ENCODE measurements at regions not wholly inside any gene's neighbourhood (a gene's known extent, or its start where the extent isn't known, plus 50 kb on each side); places are given as distances from the start of the nearest gene placed in this dataset.

DNA sequence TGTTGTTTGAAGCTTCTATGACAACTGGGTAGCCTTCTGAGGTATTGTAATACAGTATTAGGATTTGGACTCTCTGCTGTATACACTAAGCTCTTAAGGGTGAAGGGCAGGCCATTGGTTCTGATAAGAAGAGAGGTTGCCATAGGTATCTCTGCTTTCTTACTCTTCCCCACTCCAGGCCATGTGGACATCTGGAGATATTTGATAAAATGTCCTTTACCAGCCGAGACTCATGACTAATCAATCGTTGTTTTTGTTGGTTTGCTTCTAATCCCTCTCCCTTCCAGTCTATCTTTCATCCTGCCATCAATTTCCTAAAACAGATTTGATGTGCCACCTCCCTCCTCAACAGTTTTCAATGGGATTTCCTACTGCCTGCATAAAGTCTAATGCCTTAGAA is 64.6 kb upstream of the WDR26 start:
- TF ChIP-seq, protein P1, sequence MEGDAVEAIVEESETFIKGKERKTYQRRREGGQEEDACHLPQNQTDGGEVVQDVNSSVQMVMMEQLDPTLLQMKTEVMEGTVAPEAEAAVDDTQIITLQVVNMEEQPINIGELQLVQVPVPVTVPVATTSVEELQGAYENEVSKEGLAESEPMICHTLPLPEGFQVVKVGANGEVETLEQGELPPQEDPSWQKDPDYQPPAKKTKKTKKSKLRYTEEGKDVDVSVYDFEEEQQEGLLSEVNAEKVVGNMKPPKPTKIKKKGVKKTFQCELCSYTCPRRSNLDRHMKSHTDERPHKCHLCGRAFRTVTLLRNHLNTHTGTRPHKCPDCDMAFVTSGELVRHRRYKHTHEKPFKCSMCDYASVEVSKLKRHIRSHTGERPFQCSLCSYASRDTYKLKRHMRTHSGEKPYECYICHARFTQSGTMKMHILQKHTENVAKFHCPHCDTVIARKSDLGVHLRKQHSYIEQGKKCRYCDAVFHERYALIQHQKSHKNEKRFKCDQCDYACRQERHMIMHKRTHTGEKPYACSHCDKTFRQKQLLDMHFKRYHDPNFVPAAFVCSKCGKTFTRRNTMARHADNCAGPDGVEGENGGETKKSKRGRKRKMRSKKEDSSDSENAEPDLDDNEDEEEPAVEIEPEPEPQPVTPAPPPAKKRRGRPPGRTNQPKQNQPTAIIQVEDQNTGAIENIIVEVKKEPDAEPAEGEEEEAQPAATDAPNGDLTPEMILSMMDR (IDR thresholded peaks at IDR 0.05; ENCODE audit: insufficient read depth, low read length): no peak
- no peak for DNase-seq (ENCODE audit: low read depth)
- no peak overlapping the region for H3K4me3 ChIP-seq (ENCODE audit: low read depth, low read length)

DNA sequence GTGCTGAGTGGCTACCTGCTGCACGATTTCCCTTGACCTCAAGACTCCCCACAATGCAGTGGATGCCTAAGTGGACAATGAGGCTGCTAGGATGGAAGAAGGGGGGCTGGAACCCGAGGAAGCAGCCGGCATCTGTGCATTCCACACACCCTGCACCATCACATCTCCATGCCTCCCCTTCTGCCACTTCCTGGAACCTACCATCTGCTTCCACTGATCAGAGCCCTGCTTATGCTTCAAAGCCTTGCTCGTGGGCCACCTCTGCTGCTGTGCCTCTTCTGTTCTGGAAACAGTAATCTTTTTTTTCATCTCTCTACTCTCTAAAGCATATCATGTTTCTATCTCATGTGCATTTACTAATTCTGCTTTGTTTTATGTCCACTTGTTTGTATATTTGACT is 66.2 kb upstream of the WDR26 start:
- TF ChIP-seq, protein P1 (IDR thresholded peaks at IDR 0.05; ENCODE audit: insufficient read depth, low read length): no peak
- DNase-seq (ENCODE audit: low read depth): no peak
- no peak overlapping the region for H3K4me3 ChIP-seq (ENCODE audit: low read depth, low read length)

DNA sequence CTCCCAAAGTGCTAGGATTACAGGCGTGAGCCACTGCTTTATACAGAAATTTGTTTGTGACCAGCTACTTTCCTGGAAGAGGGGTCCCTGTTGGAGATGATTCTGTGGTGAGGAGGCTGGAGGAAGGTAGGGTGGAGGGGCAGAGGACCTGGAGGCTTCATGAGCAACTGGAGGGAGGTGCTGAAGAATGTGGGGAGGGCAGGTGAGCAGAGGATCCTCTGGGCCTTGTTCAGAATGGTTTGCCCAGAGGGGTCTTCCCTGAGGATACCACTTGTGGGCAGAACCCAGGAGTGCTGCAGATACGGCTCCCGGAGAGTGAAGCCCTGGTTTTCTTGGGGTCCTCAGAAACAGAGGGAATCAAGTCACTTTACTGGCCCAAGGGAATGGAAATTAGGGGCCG is 67.2 kb upstream of the WDR26 start:
- no peak for DNase-seq (ENCODE audit: low read depth)
- no peak overlapping the region for H3K4me3 ChIP-seq (ENCODE audit: low read depth, low read length)
- TF ChIP-seq, protein P1 (IDR thresholded peaks at IDR 0.05; ENCODE audit: insufficient read depth, low read length): no peak

DNA sequence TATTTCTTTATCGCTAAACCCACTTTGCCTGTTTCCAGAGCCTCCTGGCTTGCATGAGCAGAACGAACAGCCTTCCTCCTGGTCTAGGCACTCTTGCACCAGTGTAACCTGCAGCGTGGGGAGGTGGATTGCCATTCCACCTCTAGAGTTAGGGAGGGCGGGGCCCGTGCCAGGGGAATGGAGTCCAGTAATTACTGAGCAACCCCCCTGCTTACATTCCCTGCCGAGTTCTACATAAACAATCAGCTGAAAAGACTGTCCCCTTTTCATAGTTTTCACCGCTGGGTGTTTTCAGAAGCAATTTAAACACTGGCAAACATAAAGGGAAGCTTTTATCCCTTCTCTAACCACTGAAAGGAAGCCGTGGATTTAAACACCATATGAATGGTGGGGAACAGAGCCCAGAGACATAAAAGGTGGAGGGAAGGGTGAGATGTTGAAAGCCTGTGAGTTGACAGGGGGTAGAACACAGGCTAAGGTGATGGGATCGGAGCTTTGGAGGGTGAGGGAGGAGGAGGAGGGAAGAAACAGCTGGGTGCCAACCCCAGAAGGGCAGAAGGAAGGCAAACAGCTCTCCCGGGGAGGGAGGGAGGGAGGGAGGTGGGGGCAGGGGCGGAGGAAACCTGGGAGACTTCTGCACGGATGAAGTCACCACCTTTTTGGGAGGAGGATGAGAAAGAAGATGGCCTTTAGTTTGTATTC is 68.0 kb upstream of the WDR26 start:
- no peak for DNase-seq (ENCODE audit: low read depth)
- TF ChIP-seq, protein P1 (IDR thresholded peaks at IDR 0.05; ENCODE audit: insufficient read depth, low read length): no peak
- H3K4me3 ChIP-seq (ENCODE audit: low read depth, low read length): no peak overlapping the region

DNA sequence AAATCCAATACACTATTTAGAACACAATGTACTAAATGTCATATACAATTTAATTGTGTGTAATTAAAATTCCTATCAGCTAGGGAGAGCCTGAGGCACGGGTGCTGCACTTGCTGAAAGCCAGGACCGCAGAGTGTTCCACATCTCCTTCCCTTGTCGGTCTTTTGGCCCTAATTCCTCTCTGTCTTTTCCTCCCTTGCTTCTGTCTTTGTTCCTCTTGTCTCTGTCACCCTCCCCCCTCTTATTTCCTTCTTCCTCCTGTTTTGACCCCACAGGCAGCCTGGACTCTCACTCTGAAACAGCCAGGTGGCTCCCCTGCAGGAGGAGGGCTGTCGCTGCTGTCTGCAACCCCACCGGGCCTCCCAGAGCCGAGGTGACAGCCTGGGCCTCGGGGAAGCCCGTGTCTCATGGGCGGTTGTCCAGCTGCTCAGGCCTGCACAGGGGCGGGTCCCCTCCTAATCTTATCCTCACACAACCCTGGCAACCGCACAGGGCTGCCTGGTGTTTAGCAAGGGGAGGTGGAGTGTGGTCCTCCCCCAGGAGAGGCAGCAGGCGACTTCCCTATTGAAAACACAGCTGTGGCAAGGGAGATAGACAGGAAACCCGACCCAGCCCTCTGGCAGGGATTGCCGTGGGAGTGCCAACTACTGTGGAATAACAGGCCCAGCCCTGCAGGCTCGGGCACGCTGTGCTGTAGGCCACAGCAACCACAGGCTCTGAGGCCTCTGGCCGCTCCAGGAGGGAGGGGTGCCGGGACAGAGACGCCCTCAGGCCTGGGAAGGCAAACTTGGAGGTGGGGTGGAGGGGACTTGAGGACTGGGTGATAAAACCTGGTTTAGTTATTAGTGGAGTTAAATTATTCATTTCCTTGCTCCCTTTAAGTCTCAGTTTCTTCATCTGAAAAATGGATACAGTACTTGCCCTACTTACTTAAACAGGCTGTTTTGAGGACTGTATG is 68.8 kb upstream of the WDR26 start:
- H3K4me3 ChIP-seq (ENCODE audit: low read depth, low read length): no peak overlapping the region
- TF ChIP-seq, protein P1 (IDR thresholded peaks at IDR 0.05; ENCODE audit: insufficient read depth, low read length): no peak

DNA sequence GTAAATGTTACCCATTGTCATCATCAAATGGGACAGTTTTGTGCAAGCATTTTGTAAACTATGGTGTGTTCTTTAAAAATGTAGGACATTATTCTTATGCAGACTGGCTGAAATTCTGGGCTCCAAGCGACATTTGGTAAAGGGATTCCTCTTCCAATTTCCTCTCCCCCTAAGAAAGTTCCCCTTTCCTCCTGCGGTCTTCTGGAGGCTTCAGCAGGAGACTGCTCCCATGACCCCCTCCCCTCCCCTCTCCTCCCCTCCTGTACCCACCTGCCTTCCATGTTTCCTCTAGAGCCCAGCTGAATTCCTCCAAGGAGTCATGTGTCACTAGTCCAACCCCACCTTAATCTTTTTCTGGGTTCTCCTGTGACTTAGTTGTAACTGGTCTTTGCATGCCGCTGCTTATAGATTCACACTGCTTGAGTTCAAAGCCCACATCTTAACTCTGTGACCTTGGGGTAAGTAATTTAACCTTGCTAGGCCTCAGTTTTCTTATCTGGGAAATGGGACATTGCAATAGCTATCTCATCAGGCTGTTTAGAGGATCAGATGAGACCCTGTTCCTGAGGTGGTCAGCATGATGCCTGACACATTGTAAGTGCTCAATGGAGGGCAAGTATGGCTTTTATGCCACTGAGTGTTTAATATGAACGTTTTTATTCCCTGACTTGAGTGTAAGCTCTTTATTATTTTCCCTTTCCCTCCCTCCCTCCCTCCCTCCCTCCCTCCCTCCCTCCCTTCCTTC is 69.9 kb upstream of the WDR26 start:
- DNase-seq (ENCODE audit: low read depth): no peak
- no peak overlapping the region for H3K4me3 ChIP-seq (ENCODE audit: low read depth, low read length)
- TF ChIP-seq, protein P1 (IDR thresholded peaks at IDR 0.05; ENCODE audit: insufficient read depth, low read length): no peak

More for the DNA sequence above, 68.8 kb upstream of the WDR26 start:
- DNase-seq (ENCODE audit: low read depth): peak; percentile 93

Measured in fibroblast of the aortic adventitia (primary cell).